HL-60 (cell line): ENCODE measurements at regions not wholly inside any gene's neighbourhood (a gene's known extent, or its start where the extent isn't known, plus 50 kb on each side); places are given as distances from the start of the nearest gene placed in this dataset.

ENCODE experiments used
- DNase-seq, 2 experiments: peaks; one replicate each; pipeline ENCODE4 v3.0.0-alpha.2; 2010 to 2020; ENCODE audit warnings: low read depth in 1 of 2, low spot score in 1 of 2
- H3K27ac ChIP-seq: fragments of 250-450 bp; sonication (Bioruptor Pico); replicated peaks from 2 replicates; pipeline ENCODE4 v1.5.1; 2020; ENCODE audit warnings: mild to moderate bottlenecking, moderate library complexity
- H3K27me3 ChIP-seq: fragments of 250-450 bp; sonication (Bioruptor Pico); 2 replicates; pipeline ENCODE4 v1.5.1; 2021; ENCODE audit warnings: mild to moderate bottlenecking, moderate library complexity; ENCODE audit not compliant: insufficient read depth, poor library complexity, severe bottlenecking
- H3K4me3 ChIP-seq: replicated peaks from 2 replicates; pipeline ENCODE4 v1.5.1; 2011; ENCODE audit warnings: mild to moderate bottlenecking, control low read depth, low read length; ENCODE audit not compliant: insufficient read depth
- GABPA ChIP-seq: IDR thresholded peaks from 2 replicates; pipeline ENCODE4 v1.6.1; 2012; ENCODE audit warnings: low read depth
- POLR2AphosphoS5 ChIP-seq: IDR thresholded peaks from 2 replicates; pipeline ENCODE4 v1.6.1; 2012; ENCODE audit warnings: low read depth
- REST ChIP-seq: IDR thresholded peaks from 2 replicates; pipeline ENCODE4 v1.6.1; 2012; ENCODE audit warnings: low read depth; ENCODE audit not compliant: insufficient replicate concordance
- SPI1 ChIP-seq: IDR thresholded peaks from 2 replicates; pipeline ENCODE4 v1.6.1; 2012; ENCODE audit warnings: low read depth, mild to moderate bottlenecking, borderline replicate concordance
- TF ChIP-seq, protein P1 (sequence below): IDR thresholded peaks from one replicate; pipeline ENCODE4 v1.5.1; 2011; ENCODE audit warnings: low read length, control low read depth, inconsistent platforms; ENCODE audit not compliant: insufficient read depth

GRCh38 chr5:68953875-68954617 lies 139.8 kb upstream of the SLC30A5 start:
- H3K27ac ChIP-seq: no peak overlapping the region

DNA sequence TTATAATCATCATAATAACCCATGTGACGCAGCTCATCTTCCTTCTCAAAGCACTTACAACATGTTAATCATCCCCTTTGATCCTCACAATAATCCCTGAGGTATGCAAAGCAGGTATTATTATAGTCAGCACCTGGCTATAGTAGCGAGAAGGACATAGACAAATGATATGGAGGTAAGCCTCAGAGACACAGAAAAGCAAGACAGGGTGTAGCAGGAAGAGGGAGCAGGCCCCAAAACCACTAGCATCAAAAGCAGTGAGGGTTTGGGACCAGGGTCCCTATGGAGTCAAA lies 139.2 kb upstream of the SLC30A5 start:
- DNase-seq: no peak
- H3K27ac ChIP-seq: no peak overlapping the region
- no peak overlapping the region for H3K4me3 ChIP-seq
- TF ChIP-seq, protein P1, sequence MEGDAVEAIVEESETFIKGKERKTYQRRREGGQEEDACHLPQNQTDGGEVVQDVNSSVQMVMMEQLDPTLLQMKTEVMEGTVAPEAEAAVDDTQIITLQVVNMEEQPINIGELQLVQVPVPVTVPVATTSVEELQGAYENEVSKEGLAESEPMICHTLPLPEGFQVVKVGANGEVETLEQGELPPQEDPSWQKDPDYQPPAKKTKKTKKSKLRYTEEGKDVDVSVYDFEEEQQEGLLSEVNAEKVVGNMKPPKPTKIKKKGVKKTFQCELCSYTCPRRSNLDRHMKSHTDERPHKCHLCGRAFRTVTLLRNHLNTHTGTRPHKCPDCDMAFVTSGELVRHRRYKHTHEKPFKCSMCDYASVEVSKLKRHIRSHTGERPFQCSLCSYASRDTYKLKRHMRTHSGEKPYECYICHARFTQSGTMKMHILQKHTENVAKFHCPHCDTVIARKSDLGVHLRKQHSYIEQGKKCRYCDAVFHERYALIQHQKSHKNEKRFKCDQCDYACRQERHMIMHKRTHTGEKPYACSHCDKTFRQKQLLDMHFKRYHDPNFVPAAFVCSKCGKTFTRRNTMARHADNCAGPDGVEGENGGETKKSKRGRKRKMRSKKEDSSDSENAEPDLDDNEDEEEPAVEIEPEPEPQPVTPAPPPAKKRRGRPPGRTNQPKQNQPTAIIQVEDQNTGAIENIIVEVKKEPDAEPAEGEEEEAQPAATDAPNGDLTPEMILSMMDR: no peak
- TF ChIP-seq REST: no peak
- no peak for TF ChIP-seq SPI1
- no peak for TF ChIP-seq GABPA
- no peak for TF ChIP-seq POLR2AphosphoS5
- no peaks in the 10 kb centered on the region for H3K27me3 ChIP-seq

More at GRCh38 chr5:68953875-68954617, 139.8 kb upstream of the SLC30A5 start:
- Histone ChIP-seq H3K4me3 (no peak overlapping the region), H3K27me3 (no peaks in the 10 kb centered on the region)
- TF ChIP-seq POLR2AphosphoS5: no peak
- TF ChIP-seq, protein P1: no peak
- no peak for TF ChIP-seq REST
- DNase-seq: no peak

DNA sequence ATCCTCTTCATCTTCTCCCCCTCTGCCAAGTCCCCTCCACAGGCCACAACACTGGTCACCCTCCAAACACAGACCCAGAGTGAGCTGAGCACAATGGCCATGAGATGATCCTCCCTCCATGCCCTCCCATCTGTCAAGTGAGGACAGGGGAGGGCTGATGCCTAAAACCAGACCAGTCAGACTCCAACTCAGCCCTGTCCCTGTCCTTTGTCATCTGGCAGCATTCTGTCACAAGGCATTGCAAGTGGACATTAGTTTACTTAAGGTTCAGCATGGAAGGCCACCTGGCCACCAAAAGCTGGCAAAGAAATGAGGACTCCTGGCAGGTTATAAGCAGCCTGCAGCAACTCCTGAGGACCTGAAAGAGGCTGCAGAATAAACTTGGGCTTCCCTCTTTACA lies 136.2 kb upstream of the SLC30A5 start:
- DNase-seq: no peak
- no peak for TF ChIP-seq POLR2AphosphoS5
- TF ChIP-seq SPI1: no peak
- TF ChIP-seq, protein P1: no peak
- no peak for TF ChIP-seq GABPA
- no peak for TF ChIP-seq REST
- H3K27ac ChIP-seq: no peak overlapping the region
- no peak overlapping the region for H3K4me3 ChIP-seq
- no peaks in the 10 kb centered on the region for H3K27me3 ChIP-seq
